Ishikawa (cell line): ENCODE measurements at regions not wholly inside any gene's neighbourhood (a gene's known extent, or its start where the extent isn't known, plus 50 kb on each side); places are given as distances from the start of the nearest gene placed in this dataset.

Experiments used
- CEBPB ChIP-seq: IDR thresholded peaks from 2 replicates; pipeline ENCODE4 v1.6.1; 2012
- CREB1 ChIP-seq: IDR thresholded peaks from 2 replicates; pipeline ENCODE4 v1.6.1; 2012; ENCODE audit warnings: low read depth
- EGR1 ChIP-seq: IDR thresholded peaks from 2 replicates; pipeline ENCODE4 v1.6.1; 2012
- EP300 ChIP-seq: IDR thresholded peaks from 2 replicates; pipeline ENCODE4 v1.6.1; 2012; ENCODE audit warnings: borderline replicate concordance
- FOXM1 ChIP-seq: IDR thresholded peaks from 2 replicates; pipeline ENCODE4 v1.6.1; 2012; ENCODE audit warnings: low read depth, borderline replicate concordance
- NFIC ChIP-seq: IDR thresholded peaks from 2 replicates; pipeline ENCODE4 v1.6.1; 2012
- RAD21 ChIP-seq: IDR thresholded peaks from 2 replicates; pipeline ENCODE4 v1.6.1; 2012; ENCODE audit warnings: low read depth
- REST ChIP-seq: IDR thresholded peaks from 2 replicates; pipeline ENCODE4 v1.6.1; 2012; ENCODE audit warnings: low read depth, mild to moderate bottlenecking
- TAF1 ChIP-seq: IDR thresholded peaks from 2 replicates; pipeline ENCODE4 v1.6.1; 2012; ENCODE audit warnings: low read depth, mild to moderate bottlenecking
- TCF12 ChIP-seq: IDR thresholded peaks from 2 replicates; pipeline ENCODE4 v1.6.1; 2012; ENCODE audit warnings: low read depth
- TEAD4 ChIP-seq: IDR thresholded peaks from 2 replicates; pipeline ENCODE4 v1.6.1; 2012
- USF1 ChIP-seq: IDR thresholded peaks from 2 replicates; pipeline ENCODE4 v1.6.1; 2012
- YY1 ChIP-seq: IDR thresholded peaks from 2 replicates; pipeline ENCODE4 v1.6.1; 2012; ENCODE audit warnings: low read depth
- ZBTB7A ChIP-seq: IDR thresholded peaks from 2 replicates; pipeline ENCODE4 v1.6.1; 2012; ENCODE audit warnings: low read depth
- TF ChIP-seq, protein P1 (sequence below): IDR thresholded peaks from 2 replicates; pipeline ENCODE4 v1.6.1; 2012

GRCh38 chr22:25364736-25365241 lies 145.3 kb downstream of the CRYBB2 start:
- no peak for TF ChIP-seq TEAD4
- no peak for TF ChIP-seq TCF12
- TF ChIP-seq TAF1 = no peak
- TF ChIP-seq RAD21 = no peak
- TF ChIP-seq NFIC = no peak
- TF ChIP-seq EGR1 = no peak
- TF ChIP-seq CEBPB = no peak
- no peak for TF ChIP-seq YY1
- no peak for TF ChIP-seq EP300

GRCh38 chr22:25365491-25366261 lies 146.2 kb downstream of the CRYBB2 start:
- no peak for TF ChIP-seq TAF1
- no peak for TF ChIP-seq CEBPB
- no peak for TF ChIP-seq REST
- no peak for TF ChIP-seq CREB1
- no peak for TF ChIP-seq TEAD4
- TF ChIP-seq FOXM1 = no peak
- TF ChIP-seq EP300 = no peak
- TF ChIP-seq, protein P1, sequence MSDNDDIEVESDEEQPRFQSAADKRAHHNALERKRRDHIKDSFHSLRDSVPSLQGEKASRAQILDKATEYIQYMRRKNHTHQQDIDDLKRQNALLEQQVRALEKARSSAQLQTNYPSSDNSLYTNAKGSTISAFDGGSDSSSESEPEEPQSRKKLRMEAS = no peak
- no peak for TF ChIP-seq TCF12
- no peak for TF ChIP-seq NFIC
- TF ChIP-seq RAD21 = no peak

DNA sequence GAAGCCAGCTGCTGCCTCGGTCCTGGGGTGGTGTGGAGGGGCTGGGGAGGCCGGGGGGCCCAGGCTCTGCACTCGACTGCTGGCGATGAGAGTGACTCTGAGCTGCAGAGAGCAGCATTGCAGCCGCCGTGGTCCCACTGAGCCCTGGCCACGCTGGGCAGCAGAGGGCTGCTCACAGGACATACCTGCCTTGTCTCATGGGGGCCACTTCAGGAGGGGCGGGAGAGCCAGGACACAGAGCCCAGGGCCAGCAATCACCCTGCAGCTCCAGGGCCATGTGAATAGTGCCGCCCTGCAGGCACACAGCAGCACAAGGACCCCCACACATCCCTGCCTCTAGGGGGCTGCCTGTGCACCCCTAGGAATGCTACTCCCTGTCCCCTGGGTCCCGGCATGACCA lies 147.0 kb downstream of the CRYBB2 start:
- TF ChIP-seq USF1 (no peak), NFIC (no peak)

GRCh38 chr22:25366876-25367466 lies 147.5 kb downstream of the CRYBB2 start:
- TF ChIP-seq ZBTB7A = no peak
- TF ChIP-seq USF1 = no peak
- no peak for TF ChIP-seq CEBPB
- TF ChIP-seq EGR1 = no peak
- TF ChIP-seq, protein P1 = no peak
- TF ChIP-seq CREB1 = no peak
- TF ChIP-seq FOXM1 = no peak
- TF ChIP-seq YY1 = no peak
- no peak for TF ChIP-seq TCF12
- TF ChIP-seq NFIC = no peak
- TF ChIP-seq EP300 = no peak
- TF ChIP-seq REST = no peak
- TF ChIP-seq TAF1 = no peak
- TF ChIP-seq TEAD4 = no peak
- TF ChIP-seq RAD21 = no peak

DNA sequence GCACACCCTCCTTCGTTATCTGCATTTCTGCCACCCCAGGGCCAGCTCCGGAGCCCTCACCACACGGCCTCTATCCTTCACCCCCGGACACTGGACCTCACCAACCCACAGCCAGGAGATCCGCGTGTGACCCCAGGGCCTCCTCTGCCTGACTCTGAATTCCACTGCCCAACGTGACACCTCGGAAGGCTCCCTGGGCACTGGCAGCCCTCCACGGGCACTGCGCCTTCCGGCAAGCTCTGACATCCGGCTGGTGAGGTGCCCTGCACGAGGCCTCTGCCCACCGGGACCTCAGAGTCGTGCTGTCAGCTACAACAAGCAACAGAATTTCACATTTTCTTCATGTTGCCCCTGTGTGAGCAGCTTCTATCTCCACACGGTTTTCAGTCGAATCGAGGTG lies 148.3 kb downstream of the CRYBB2 start:
- no peak for TF ChIP-seq EP300
- no peak for TF ChIP-seq CREB1
- TF ChIP-seq CEBPB = no peak

GRCh38 chr22:25368271-25368670 lies 148.8 kb downstream of the CRYBB2 start:
- TF ChIP-seq, protein P1 = 0 out of 2 replicates have a peak, but pooled peaks have one; percentile 23
- no peak for TF ChIP-seq RAD21
